ENCODE measurements at regions not wholly inside any gene's neighbourhood (a gene's known extent, or its start where the extent isn't known, plus 50 kb on each side); places are given as distances from the start of the nearest gene placed in this dataset.

DNA sequence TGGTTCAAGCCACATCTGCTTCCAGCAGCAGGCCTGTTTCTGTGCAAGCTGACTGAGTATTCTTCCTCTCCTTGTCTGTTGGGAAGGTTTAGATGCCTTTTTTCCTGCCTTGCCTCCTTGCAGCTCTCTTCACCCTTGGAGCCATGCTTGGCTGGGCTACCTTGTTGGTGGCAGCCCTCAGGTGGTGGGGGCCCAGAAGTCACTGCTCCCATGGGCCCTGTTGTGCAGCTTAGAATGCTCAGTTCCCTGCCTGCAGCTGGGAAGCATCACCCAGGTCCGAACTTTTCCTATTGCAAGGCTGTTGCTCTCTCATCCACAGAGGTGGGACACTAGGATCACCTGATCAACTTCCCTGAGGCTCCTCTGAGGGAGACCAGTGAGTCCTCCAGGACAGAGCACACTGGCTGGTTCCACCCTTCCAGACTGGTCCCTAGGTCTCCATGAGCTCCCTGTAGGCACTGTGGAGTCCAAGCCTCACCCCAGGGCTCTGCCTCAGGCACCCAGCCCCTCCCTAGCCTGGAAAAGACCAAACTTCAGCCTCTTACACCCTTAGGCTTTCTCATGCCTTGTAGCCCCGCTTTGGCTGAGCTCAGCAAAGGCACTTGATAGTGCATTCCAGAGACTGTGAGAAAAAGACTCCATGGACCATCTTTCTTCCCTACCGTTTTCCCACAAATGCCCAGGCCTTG, 219.3 kb upstream of the SH3BP4 start:
- in situ Hi-C loops (cut with MboI; ENCODE audit: low sequenced_read_pairs), result no loop called here

DNA sequence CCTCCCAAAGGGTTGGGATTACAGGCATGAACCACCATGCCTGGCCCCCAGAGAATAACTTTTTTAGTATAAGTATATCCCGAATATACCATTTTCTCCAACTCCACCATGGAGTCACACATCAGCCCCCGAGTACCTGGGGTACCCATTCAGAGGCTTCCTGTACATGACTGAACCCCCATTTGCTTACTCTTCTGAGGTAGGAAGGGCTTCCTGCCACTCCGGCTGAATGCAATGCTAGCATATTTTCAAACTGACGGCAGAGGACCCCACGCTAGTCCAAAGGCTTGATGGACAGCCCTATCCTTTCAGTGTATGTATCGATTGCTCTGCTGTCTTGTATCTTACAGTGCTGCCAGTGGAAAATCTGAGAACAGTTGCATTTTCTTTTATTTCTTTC, 220.6 kb upstream of the SH3BP4 start:
- in situ Hi-C loops (cut with MboI; ENCODE audit: low sequenced_read_pairs), result no loop called here

DNA sequence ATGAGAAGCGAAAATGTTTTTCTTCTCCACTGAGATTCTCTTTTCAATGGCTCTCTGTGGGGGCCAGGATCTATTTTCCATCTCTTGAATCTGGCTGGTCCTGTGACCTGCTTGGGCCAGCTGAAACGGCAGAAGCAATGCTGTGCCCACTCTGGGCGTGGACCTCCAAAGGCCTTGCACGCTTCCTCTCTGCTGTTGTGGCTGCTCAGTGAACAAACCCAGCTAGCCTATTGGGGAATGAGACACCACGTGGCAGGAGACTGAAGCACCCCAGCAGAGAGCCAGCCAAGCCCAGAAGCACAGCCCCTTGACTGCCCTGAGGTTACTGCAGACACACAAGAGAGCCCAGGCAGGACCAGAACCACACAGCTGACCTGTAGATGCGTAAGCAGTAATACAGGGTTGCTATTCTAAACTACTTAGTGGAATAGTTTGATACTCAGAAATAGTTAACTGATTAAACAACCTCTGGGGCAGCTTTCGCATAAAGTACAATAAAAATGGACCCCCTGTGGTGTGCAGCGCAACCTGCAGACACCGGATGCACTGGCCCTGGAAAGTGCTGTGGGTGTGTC, 221.7 kb upstream of the SH3BP4 start:
- in situ Hi-C loops (cut with MboI; ENCODE audit: low sequenced_read_pairs), result no loop called here

DNA sequence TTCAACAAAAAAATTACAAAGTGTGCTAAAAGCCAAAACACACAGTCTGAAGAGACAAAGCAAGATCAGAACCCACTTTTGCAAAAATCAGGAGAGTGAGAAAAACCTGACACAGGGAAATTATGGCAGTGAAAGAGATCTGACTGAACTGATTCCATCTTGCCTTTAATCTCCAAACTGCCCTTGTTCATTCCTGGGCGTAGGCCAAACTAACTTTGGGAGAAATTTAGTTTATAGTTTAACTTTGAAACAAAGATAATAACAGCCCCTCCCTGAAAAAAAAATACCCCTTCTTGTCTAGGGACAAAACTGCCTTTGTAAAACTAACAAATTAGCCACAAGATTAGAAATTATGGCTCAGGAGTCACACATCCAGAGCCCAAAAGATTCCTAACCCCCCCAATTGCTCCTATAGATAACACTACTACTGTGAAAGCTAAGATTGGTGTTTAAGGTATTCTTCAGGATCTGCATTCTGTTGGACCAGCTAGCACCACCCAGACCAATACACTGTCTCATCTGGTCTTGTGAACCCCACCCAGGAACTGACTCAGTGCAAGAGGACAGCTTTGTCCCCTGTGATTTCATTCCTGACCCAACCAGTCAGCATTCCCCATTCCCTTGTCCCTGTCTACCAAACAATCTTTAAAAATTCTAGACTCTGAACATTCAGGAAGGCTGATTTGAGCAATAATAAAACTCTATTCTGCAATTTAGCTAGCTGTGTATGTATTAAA, 226.1 kb upstream of the SH3BP4 start:
- in situ Hi-C loops (cut with MboI; ENCODE audit: low sequenced_read_pairs), result no loop called here

DNA sequence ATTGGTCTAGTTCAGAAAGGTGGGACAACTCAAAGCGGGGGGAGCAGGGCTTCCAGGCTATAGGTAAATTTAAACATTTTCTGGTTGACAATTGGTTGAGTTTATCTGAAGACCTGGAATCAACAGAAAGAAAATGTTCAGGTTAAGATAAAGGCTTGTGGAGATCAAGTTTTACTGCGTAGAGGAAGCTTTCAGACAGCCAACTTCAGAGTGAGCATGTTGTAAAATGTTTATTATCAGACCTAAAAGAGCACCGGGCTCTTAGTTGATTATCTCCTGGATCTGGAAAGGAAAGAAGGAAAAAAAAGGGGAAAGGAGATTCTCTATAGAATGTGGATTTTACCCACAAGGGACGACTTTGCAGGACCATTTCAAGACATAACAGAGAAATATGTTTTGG, 227.0 kb upstream of the SH3BP4 start:
- in situ Hi-C loops (cut with MboI; ENCODE audit: low sequenced_read_pairs), result no loop called here

DNA sequence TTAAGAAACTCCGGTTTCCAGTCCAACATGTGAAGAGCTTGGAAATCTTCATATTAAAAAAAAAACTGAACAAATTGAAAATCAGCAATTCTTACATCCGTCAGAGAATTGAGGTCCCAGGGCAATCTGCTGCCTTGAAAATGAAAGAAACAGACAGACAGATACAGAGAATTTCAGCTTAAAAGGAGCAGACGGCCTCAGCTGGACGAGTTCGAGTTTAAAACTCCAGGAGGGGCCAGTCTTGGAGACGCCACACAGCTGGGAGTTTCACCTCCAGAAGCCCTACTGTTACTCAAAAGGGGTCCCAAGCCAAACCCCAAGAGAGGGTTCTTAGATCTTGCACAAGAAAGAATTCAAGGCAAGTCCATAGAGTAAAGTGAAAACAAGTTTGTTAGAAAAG, 226.5 kb upstream of the ARL4C start:
- in situ Hi-C loops (cut with MboI; ENCODE audit: low sequenced_read_pairs), result no loop called here

DNA sequence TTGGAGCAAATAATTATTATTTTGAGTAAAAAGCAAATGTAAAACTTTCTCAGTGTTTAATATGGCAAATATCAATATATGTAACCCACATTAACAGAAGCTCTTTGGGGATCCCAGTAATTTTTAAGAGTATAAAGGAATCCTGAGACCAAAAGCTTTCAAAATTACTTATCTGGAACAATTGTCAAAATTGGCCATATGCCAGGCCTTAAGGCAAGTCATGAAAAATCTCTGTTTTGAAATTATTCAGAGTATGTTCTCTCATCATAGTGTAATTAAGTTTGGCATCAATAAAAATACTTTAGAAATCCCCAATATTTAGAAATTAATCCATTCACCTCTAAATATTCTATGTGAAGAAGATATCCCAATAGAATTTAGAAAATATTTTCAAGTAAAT, 225.3 kb upstream of the ARL4C start:
- in situ Hi-C loops (cut with MboI; ENCODE audit: low sequenced_read_pairs), result no loop called here

DNA sequence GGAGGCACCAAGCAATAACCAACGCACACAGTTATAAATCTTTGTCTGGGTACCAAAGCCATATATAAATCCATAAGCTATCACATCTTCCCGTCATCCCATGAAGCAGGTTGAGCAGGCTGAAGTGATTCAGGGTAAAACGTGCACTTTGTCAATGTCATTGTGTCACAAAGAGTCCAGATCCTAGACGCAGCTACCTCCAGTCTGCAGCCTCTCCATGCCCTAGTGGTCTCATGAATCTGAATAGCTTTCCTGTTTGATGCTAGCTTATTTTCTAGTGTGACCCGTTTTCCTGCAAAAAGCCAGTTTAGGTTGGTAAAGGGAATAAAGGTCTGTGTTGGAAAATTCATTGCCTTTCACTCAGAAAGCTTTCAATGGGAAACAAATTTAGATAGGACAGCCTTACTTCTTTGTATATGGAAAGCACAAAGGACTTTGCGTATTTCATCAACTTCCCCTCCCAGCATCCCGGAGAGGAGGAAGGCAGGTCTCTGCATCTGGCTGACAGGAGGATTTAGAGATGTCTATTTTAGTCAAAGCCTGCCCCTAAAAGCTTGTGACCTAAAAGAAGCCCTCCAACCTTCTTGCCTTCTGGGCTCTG, 222.3 kb upstream of the ARL4C start:
- in situ Hi-C loops (cut with MboI; ENCODE audit: low sequenced_read_pairs), result no loop called here

DNA sequence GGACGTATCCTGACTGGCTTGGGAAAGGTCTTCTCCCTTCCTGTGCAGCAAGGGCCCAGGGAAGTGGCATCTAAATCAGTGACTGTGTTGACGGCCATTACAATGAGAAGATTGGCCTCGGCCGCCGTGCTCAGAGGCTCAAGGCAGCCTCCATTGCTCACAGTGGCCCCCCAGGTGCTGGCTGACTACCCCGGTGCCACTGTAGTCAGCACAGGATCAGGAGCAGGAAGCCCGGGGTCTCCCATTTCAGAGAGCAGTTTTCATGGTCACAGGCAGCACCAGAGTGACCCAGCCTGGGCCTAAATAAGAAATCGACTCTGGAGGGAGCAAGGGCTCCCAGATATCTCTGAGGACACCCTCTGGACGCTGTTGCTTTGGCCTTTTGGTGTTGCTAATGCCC, 219.4 kb upstream of the ARL4C start:
- in situ Hi-C loops (cut with MboI; ENCODE audit: low sequenced_read_pairs), result no loop called here

DNA sequence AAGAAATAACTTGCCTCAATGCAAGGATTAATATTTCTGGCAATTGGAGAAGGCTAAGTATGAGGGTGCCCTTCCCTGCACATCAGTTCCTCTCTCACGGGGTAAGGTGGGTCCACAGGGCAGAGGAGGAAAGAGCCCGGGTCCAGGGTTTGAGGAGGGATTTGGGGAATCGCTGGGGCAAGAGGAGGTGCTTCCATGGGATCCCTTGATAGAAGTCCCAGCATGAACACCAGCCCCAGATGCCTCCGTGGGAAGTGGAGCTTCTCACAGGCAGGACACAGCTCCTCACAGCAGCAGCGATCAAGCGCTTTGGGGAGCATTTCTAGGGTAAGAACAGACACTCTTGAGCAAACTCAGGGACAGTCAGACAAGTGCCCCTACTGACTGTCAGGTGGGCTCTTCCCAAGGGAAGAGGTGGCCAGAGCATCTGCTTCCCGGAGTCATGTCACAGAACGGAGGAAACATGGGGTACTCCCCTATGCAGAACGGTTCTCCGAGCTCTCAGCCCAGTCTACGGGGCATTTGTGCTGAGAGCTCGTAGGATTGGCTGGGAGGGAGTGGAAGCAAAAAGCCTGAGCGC, 218.9 kb upstream of the ARL4C start:
- in situ Hi-C loops (cut with MboI; ENCODE audit: low sequenced_read_pairs), result no loop called here

DNA sequence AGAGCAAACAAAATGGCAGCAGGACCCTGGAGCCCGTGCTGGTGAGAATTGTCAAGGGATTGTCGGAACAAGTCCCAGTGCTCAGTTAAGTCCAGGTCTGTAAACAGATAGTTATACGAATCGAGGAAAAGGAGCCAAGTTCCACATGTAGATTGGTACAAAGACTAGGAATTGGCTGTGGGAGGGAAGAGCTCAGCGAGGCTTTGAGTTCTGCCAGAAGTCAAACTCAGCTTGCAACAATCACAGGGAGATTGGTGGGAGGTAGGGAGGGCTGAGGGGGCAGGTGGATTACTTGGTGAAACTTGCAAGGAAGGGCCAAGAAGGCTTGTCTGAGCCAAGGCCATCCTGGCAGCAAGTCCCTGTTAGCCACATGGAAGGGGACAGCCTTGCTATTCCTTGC, 217.8 kb upstream of the ARL4C start:
- in situ Hi-C loops (cut with MboI; ENCODE audit: low sequenced_read_pairs), result no loop called here

DNA sequence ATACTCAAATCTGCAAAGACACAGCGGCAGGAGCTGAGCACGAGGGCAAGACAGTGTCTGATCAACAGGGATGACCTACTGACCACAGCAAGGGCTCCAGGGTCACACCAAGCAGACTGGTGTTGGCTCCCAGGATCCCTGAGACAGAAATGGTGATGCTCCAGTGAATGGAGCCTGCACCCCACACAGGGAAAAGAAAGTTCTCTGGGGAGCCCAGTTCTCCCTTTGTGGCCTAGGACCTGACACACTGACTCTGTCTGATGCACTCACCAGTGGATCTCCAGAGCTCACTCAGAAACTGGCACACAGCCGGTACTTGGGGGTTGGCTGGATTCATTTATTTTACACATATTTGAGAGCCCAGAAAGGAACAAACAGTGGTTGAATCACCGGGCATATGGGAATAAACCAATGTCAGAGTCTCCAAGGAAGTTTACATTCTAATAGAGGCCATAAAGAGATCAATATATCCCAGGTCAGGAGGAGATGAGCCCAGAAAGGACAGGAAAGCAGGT, 215.6 kb upstream of the ARL4C start:
- in situ Hi-C loops (cut with MboI; ENCODE audit: low sequenced_read_pairs), result no loop called here

DNA sequence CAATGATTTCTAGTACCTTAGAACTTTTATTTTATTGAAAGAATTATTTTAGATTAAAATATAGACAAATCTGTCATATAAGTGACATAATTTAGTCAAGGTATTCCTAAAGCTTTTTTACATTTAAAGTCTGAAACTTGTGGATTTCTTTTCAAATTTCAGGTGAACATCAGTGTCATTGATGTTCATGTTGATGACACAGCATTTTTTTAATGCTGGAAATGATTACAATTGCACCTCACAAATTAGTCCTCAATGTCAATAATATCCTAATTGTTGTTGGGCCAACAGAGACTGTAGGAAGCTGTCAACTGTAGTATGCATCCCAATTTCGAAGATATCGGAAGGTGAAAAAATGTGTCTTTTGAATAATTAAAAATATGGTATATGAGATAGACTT, 214.4 kb upstream of the ARL4C start:
- in situ Hi-C loops (cut with MboI; ENCODE audit: low sequenced_read_pairs), result no loop called here

DNA sequence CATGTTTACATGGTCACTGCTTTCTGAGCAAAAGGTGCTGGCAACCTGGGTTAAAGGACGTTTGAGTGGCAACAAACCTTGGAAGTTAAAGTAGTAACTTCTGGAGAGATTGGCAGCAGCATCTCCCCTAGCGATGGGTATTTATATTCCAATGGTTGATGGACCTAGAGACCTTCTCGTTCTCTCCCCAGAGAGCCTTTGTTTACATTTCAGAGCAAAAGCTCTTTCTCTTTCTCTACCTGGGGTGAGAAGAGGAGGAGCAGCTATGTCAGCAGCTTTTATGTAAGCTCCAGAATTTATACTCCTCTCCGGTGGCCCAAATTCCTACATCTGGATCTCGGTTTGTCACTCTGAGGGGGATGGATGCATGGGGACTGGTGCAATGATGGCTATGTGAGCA, 213.7 kb upstream of the ARL4C start:
- in situ Hi-C loops (cut with MboI; ENCODE audit: low sequenced_read_pairs), result no loop called here

DNA sequence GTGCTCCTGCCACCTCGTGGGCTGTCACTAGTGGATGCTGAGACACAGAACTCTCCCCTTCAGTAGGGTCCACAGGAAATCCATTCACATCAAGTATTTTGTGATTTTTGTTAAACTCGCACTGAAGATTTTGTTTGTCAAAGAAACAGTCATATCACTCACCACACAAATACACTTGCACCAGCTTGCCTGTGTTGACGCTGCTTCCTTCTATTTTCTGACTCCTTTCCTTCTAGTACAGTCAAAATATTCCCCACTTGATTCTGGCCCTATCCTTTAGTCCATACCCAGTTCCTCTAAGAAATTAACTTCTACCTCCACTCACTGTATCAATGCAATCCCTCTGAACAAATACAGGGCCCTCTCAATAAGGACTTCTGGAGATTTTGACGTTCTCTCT, 213.2 kb upstream of the ARL4C start:
- in situ Hi-C loops (cut with MboI; ENCODE audit: low sequenced_read_pairs), result no loop called here

DNA sequence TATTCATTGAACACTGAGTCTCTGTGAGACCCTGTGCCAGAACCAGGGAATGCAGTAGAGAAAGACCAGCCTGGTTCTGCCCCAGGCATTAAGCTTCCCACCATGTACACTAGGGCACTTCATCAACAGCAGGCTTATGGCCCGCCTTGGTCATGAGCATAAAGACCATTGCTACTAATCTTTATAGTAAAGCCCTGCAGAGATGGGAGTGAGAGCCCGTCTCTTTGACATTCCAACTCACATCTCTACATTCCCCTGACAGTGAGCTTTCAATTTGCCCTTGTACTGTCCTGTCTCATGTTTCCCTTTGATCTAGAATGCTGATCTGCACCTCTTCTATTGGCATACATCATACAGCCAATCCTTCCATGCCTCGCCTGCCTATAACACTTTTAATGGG, 211.8 kb upstream of the ARL4C start:
- in situ Hi-C loops (cut with MboI; ENCODE audit: low sequenced_read_pairs), result no loop called here

DNA sequence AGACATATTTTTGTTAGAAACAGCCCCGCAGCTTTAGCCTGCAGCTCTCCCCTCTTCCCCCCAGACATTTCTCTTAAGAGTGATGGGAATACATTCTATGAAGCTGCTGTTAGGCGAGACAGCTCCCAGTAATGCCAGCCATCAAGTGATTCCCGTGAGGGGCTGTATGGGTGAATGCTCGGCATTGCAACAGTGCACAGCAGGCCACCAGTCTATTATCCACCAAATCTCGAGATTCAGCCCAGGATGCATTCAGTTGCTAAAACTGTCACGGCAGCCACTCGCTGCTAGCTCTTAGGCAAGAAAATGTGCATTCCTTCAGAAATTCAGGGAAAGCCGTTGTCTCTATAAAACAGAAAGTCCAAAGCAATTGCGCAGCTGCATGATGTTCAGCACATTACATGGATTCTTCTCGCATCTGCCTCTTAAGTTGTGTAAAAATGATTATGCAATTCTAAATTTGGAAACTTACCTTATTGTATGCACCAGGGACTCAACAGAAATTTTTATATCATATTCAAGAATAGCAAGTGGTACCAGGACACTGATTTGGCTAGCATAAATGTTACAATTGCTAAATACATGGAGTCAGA, 211.3 kb upstream of the ARL4C start:
- in situ Hi-C loops (cut with MboI; ENCODE audit: low sequenced_read_pairs), result no loop called here

DNA sequence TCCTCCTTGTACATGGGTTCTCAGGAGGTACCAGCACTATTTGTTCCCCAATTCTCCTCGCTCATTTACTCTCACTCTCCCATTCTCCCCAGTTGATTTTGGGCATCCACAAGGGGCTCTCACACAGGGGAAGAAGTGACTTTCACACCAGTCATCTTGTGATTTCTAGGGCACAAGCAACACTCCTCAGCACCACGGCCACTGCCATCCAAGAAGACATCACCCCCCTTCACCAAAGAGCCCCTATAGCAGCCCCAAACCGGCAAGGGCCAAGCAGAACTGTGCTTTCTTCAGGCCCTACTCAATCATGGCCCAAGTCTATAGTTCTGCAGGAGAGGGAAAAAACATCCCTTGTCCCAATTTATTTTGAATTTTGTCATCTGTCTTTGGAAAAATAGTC, 209.2 kb upstream of the ARL4C start:
- in situ Hi-C loops (cut with MboI; ENCODE audit: low sequenced_read_pairs), result no loop called here

DNA sequence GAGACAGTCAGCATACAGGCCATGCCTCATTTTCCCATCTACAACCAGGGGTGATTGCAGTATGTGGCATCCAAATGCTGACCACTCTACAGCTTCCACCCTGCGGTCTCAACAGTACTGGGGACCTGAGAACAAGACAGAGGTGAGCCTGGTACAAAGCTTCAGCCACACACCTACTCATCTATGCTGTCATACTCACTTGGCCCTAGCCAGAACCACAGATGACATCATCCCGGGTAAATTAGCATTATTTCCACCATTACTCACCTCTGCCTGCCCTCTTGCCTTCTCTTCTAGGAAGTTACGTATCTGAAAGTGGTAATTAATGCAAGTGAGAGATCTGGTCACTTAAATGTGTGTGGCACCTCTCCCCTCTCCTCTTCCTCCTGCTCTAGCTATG, 208.2 kb upstream of the ARL4C start:
- in situ Hi-C loops (cut with MboI; ENCODE audit: low sequenced_read_pairs), result no loop called here

DNA sequence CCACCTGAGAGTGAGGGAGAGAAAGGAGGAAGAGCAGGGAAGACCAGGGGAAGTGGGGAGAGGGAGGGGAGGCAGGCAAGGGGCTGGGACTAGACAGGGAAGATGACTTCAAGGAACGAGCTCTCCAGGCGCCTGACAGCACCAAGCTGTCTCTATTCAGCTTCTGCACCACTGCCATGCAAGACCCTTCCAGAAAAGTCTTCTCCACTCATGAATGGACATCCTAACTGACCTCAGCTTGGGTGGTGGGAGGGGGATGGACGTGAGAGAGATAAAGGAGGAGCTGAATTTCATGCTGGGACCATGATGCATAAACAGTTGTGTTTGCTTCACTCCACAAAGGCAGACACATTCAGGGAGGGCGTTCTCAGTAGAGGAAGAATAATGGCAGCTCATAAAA, 206.4 kb upstream of the ARL4C start:
- in situ Hi-C loops (cut with MboI; ENCODE audit: low sequenced_read_pairs), result no loop called here

DNA sequence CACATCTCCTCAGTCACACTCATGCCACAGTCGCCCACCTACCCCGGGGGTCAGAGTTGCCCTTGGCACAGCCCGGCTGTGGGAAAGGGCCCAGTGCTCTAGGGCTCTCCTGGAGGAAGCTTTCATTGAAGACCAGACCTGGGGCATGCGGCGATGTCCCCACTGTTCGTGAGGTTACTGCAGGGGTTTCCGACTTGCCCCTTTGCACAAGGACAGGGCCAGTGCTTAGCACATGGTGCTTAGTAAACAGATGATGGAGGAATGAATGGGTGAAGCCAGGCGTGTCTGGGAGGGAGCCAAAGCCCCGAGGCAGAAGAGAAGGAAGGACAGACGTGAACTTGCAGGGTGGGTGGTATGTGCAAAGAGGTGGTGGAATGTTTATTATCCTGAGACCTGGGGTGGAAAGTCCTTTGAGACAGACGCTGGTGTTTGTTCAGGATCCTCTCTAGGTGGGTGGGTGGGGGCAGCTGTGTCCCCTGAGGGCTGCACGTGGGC, 205.9 kb upstream of the ARL4C start:
- in situ Hi-C loops (cut with MboI; ENCODE audit: low sequenced_read_pairs), result no loop called here

Data from HL-60/S4 treated with retinoic acid at 250 ng/mL for 4 days and 3 days (cell line).